Lower lobe of right lung (tissue), 2 donors: ENCODE measurements at regions not wholly inside any gene's neighbourhood (a gene's known extent, or its start where the extent isn't known, plus 50 kb on each side); places are given as distances from the start of the nearest gene placed in this dataset.

Source experiments
- ATAC-seq, 2 donors: fragments of 200-7000 bp; cut with Tn5 transposase; one replicate each; pipeline ENCODE4 v1.9.1; 2020 to 2022; ENCODE audit warnings: mild to moderate bottlenecking in 2 of 2, moderate library complexity in 2 of 2
- DNase-seq: peaks from one replicate; pipeline ENCODE4 v3.0.0-alpha.2; 2020
- H3K27ac ChIP-seq: fragments of 200-600 bp; one replicate; pipeline ENCODE4 v1.8.0; 2022
- H3K27me3 ChIP-seq: fragments of 200-600 bp; one replicate; pipeline ENCODE4 v1.8.0; 2022; ENCODE audit warnings: low read depth
- H3K36me3 ChIP-seq: fragments of 200-600 bp; one replicate; pipeline ENCODE4 v1.8.0; 2022; ENCODE audit warnings: mild to moderate bottlenecking
- H3K4me1 ChIP-seq: fragments of 200-600 bp; one replicate; pipeline ENCODE4 v1.8.0; 2022
- H3K4me3 ChIP-seq: fragments of 200-600 bp; one replicate; pipeline ENCODE4 v1.8.0; 2022; ENCODE audit warnings: mild to moderate bottlenecking
- H3K9me3 ChIP-seq: fragments of 200-600 bp; one replicate; pipeline ENCODE4 v1.8.0; 2022
- intact Hi-C: fragments of 100-400 bp; cut with DNase I; formaldehyde crosslinking; loops from one replicate; pipeline ENCODE4 v1.11.0; 2022
- TF ChIP-seq, protein P1 (sequence below): fragments of 200-600 bp; IDR thresholded peaks from one replicate; pipeline ENCODE4 v1.8.0; 2022; ENCODE audit warnings: antibody characterized with exemption, mild to moderate bottlenecking
- donor health status: DM: no; HTN: yes; CAD: no; lungs with severe emphysema.

DNA sequence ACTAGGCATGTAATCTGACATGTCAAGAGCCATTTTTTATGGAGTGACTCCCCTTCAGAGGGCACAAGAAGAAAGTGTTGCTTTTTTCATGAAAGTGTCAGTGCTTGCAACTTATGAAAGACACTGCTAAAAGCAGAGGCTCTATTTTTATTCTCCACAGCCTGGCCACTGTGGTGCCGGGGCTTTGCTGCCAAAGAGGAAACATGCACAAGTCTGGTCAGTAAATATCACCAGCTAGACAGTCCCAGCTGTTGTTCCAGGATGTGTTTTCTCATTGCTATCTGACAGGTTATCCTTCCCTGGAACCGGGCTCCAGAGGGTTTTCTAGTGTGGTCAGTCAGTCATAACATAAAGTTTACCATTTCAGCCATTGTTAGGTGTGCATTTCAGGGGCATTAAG, 180.7 kb upstream of the PITRM1 start:
- no peak for ATAC-seq
- Histone ChIP-seq H3K27me3 (no peaks in the 10 kb centered on the region), H3K4me1 (no peaks in the 10 kb centered on the region), H3K4me3 (no peak overlapping the region), H3K27ac (no peak overlapping the region), H3K36me3 (no peaks in the 10 kb centered on the region), H3K9me3 (no peaks in the 10 kb centered on the region)
- no peak for DNase-seq
- TF ChIP-seq, protein P1, sequence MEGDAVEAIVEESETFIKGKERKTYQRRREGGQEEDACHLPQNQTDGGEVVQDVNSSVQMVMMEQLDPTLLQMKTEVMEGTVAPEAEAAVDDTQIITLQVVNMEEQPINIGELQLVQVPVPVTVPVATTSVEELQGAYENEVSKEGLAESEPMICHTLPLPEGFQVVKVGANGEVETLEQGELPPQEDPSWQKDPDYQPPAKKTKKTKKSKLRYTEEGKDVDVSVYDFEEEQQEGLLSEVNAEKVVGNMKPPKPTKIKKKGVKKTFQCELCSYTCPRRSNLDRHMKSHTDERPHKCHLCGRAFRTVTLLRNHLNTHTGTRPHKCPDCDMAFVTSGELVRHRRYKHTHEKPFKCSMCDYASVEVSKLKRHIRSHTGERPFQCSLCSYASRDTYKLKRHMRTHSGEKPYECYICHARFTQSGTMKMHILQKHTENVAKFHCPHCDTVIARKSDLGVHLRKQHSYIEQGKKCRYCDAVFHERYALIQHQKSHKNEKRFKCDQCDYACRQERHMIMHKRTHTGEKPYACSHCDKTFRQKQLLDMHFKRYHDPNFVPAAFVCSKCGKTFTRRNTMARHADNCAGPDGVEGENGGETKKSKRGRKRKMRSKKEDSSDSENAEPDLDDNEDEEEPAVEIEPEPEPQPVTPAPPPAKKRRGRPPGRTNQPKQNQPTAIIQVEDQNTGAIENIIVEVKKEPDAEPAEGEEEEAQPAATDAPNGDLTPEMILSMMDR = no peak
- intact Hi-C loops = no loop called here

- no peak for DNase-seq
- no peaks in the 10 kb centered on the region for H3K36me3 ChIP-seq
- TF ChIP-seq, protein P1 = no peak
- H3K27ac ChIP-seq = no peak overlapping the region
- intact Hi-C loops = no loop called here
- H3K4me1 ChIP-seq = no peaks in the 10 kb centered on the region
- no peak for ATAC-seq
- H3K4me3 ChIP-seq = no peak overlapping the region
- H3K27me3 ChIP-seq = no peaks in the 10 kb centered on the region
- H3K9me3 ChIP-seq = no peaks in the 10 kb centered on the region
Observed at GRCh38 chr10:3350617-3351258, 178.2 kb upstream of the PITRM1 start.

GRCh38 chr10:3350205-3350604, 177.6 kb upstream of the PITRM1 start:
- intact Hi-C loops = no loop called here
- no peaks in the 10 kb centered on the region for H3K36me3 ChIP-seq
- no peaks in the 10 kb centered on the region for H3K27me3 ChIP-seq
- H3K4me3 ChIP-seq = no peak overlapping the region
- TF ChIP-seq, protein P1 = no peak
- H3K4me1 ChIP-seq = no peaks in the 10 kb centered on the region
- DNase-seq (no peak), ATAC-seq (no peak)
- H3K9me3 ChIP-seq = no peaks in the 10 kb centered on the region
- no peak overlapping the region for H3K27ac ChIP-seq

DNA sequence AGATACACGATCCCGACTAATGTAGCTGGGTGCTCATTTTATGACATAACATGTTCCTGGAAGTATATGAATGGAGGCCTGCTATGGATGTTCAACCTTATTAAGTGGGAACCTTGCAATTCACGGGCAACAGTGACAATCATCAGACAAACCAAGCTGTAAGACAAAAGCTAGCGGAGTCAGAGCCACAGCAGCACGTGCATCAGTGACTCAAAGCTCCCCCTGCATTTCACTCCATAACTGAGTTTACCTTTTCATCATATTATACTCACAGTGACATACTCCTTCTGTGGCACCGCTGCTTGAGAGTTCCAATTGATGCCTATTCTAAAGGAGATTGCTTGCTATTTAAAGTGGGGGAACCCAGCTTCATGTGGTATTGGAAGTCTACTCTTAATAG, 176.0 kb upstream of the PITRM1 start:
- H3K4me3 ChIP-seq = no peak overlapping the region
- no peaks in the 10 kb centered on the region for H3K4me1 ChIP-seq
- intact Hi-C loops = no loop called here
- H3K27me3 ChIP-seq = no peaks in the 10 kb centered on the region
- no peak overlapping the region for H3K27ac ChIP-seq
- DNase-seq (no peak), ATAC-seq (no peak)
- H3K9me3 ChIP-seq = no peaks in the 10 kb centered on the region
- TF ChIP-seq, protein P1 = no peak
- H3K36me3 ChIP-seq = no peaks in the 10 kb centered on the region

DNA sequence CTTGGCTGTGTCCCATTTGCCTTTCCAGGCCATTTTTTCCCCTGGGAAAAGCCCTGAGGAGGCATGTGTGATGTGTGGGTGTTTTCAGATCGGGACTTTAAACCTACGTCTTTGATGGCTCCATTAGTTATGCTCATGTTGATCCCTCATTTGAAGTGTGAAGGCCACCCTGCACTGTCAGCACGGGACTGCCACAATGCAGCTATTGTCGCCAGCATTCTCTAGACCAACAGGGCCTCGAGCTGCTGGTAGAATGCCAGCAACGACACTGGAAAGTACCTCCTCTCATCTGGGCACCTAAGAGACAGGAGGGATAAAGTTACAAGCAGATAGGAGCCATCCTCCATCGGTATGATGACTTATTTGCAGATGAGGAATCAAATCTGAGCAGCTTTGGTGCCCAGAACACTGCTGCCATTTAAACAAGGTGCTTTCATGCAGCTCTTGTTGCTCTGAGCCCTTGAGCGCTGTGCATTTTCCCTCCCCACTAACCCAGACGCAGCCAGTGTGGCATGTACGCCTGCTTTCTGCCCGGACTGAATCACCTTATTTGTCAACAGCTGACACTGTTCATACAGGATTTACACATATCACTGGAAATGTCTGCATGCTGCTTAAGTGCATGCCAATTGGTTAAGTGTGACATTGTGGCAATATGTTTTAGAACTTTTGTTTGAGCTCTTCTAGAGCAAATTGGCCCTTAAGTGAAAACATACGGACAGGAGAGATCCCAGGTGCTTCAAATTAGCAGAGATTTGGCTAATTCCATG, 175.0 kb upstream of the PITRM1 start:
- Histone ChIP-seq H3K4me1 (no peaks in the 10 kb centered on the region), H3K4me3 (no peak overlapping the region), H3K9me3 (no peaks in the 10 kb centered on the region), H3K27ac (no peak overlapping the region), H3K36me3 (no peaks in the 10 kb centered on the region), H3K27me3 (no peaks in the 10 kb centered on the region)
- intact Hi-C loops = no loop called here
- no peak for ATAC-seq
- DNase-seq = no peak
- TF ChIP-seq, protein P1 = no peak
